Thyroid gland (tissue), 4 donors: ENCODE measurements at regions not wholly inside any gene's neighbourhood (a gene's known extent, or its start where the extent isn't known, plus 50 kb on each side); places are given as distances from the start of the nearest gene placed in this dataset.

Experiments
- DNase-seq, 2 donors: peaks; one replicate each; pipeline ENCODE4 v3.0.0-alpha.2; 2019
- H3K27ac ChIP-seq, 3 donors: fragments of 200-600 bp; sonication (generic); 1 replicate in 2 of 3; 2 replicates in 1 of 3; pipeline ENCODE4 v1.5.1; 2016 to 2019; ENCODE audit warnings: mild to moderate bottlenecking in 1 of 3, moderate library complexity in 1 of 3
- H3K27me3 ChIP-seq: fragments of 200-600 bp; sonication (generic); one replicate; pipeline ENCODE4 v1.5.1; 2019
- H3K36me3 ChIP-seq, 2 donors: fragments of 200-600 bp; sonication (generic); one replicate each; pipeline ENCODE4 v1.5.1; 2016 to 2019
- H3K4me1 ChIP-seq, 2 donors: fragments of 200-600 bp; sonication (generic); one replicate each; pipeline ENCODE4 v1.5.1; 2017 to 2019
- H3K4me3 ChIP-seq, 3 donors: fragments of 200-600 bp; sonication (generic); replicated peaks in 1 of 3; 1 replicate in 2 of 3; 2 replicates in 1 of 3; pipeline ENCODE4 v1.5.1; 2016; ENCODE audit warnings: mild to moderate bottlenecking in 1 of 3
- H3K9me3 ChIP-seq: fragments of 200-600 bp; sonication (generic); one replicate; pipeline ENCODE4 v1.5.1; 2017
- POLR2A ChIP-seq, 2 donors: fragments of 450-650 bp; IDR thresholded peaks; one replicate each; pipeline ENCODE4 v1.6.1; 2017; ENCODE audit warnings: antibody characterized with exemption in 2 of 2, mild to moderate bottlenecking in 2 of 2, moderate library complexity in 1 of 2
- WGBS, 2 donors: methylation state at CpG; one replicate each; pipeline ENCODE4 v1.1.5; 2017; 5-methylcytosine and 5-hydroxymethylcytosine counted together
- intact Hi-C: fragments of 100-400 bp; cut with DNase I; formaldehyde crosslinking; loops from one replicate; pipeline ENCODE4 v1.15.1; 2023
- TF ChIP-seq, protein P1 (sequence below), 6 experiments: fragments of 200-600 bp in 3 of 6; fragments of 450-650 bp in 3 of 6; sonication (generic) in 3 of 6; IDR thresholded peaks; one replicate each; pipeline ENCODE4 v1.5.1; 2016 to 2019; ENCODE audit warnings: antibody characterized with exemption in 6 of 6, mild to moderate bottlenecking in 2 of 6, inconsistent platforms in 1 of 6, moderate library complexity in 1 of 6

DNA sequence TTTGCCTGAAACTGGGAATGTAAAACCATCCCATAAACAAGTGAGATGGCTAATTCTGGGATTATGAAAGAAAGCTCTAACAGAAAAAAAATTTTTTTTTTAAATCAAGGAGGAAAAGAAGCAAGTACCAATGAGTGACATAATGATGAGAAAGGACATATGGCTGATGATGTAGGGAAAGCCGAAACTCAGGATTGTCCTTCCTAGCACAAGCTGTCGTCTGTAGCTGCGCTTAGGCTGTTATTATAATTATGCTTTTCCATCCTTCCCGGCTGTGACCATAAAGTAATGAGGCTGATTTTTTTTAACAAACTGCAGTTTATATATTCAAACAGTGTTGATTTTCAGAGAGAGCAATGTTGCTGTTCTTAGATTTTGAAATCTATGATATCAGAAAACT lies 209.8 kb upstream of the NOCT start:
- H3K9me3 ChIP-seq = no peaks in the 10 kb centered on the region
- no peak overlapping the region for H3K27ac ChIP-seq
- DNase-seq = no peak
- intact Hi-C loops = no loop called here
- H3K36me3 ChIP-seq = no peaks in the 10 kb centered on the region
- no peak for TF ChIP-seq POLR2A (IDR thresholded peaks at IDR 0.05)
- TF ChIP-seq, protein P1, sequence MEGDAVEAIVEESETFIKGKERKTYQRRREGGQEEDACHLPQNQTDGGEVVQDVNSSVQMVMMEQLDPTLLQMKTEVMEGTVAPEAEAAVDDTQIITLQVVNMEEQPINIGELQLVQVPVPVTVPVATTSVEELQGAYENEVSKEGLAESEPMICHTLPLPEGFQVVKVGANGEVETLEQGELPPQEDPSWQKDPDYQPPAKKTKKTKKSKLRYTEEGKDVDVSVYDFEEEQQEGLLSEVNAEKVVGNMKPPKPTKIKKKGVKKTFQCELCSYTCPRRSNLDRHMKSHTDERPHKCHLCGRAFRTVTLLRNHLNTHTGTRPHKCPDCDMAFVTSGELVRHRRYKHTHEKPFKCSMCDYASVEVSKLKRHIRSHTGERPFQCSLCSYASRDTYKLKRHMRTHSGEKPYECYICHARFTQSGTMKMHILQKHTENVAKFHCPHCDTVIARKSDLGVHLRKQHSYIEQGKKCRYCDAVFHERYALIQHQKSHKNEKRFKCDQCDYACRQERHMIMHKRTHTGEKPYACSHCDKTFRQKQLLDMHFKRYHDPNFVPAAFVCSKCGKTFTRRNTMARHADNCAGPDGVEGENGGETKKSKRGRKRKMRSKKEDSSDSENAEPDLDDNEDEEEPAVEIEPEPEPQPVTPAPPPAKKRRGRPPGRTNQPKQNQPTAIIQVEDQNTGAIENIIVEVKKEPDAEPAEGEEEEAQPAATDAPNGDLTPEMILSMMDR (IDR thresholded peaks at IDR 0.05) = no peak
- H3K27me3 ChIP-seq = no peaks in the 10 kb centered on the region
- no peak overlapping the region for H3K4me3 ChIP-seq
- WGBS, 2 donors = 70% methylated on average over 4 of the region's 4 CpGs
- H3K4me1 ChIP-seq = no peaks in the 10 kb centered on the region

- Histone ChIP-seq H3K27me3 (no peaks in the 10 kb centered on the region), H3K9me3 (no peaks in the 10 kb centered on the region), H3K36me3 (no peaks in the 10 kb centered on the region), H3K4me3 (no peak overlapping the region), H3K4me1 (no peaks in the 10 kb centered on the region), H3K27ac (no peak overlapping the region)
- no peak for TF ChIP-seq POLR2A (IDR thresholded peaks at IDR 0.05)
- TF ChIP-seq, protein P1 (IDR thresholded peaks at IDR 0.05) = no peak
- DNase-seq = no peak
- intact Hi-C loops = no loop called here
- 45 to 51% methylated on average over 9 of the region's 9 CpGs for WGBS, 2 donors
Measured at GRCh38 chr4:138804711-138805110, 210.9 kb upstream of the NOCT start.

DNA sequence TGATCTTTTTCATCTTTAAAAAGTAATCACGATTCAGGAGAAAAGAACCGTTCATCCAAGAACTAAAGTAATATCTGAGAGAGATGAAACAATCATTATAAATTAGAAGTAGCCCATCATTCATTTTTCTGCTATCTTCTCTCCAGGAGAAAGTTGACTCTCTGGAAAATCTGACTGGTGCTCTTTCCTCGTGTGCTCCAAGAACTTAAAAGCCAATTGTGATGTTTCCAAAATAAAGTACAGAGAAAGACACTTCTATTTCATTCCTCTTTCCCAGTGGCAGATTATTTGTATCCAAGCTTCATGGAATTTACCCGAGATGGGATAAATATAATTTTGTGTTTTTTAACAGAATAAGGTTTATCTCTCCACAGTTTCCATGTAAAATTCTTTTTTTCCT lies 212.5 kb upstream of the NOCT start:
- intact Hi-C loops = no loop called here
- Histone ChIP-seq H3K4me3 (no peak overlapping the region), H3K27ac (no peak overlapping the region), H3K36me3 (no peaks in the 10 kb centered on the region), H3K27me3 (no peaks in the 10 kb centered on the region), H3K9me3 (no peaks in the 10 kb centered on the region), H3K4me1 (no peaks in the 10 kb centered on the region)
- 73 to 80% methylated on average over 4 of the region's 4 CpGs for WGBS, 2 donors
- DNase-seq = no peak
- TF ChIP-seq, protein P1 (IDR thresholded peaks at IDR 0.05) = no peak
- no peak for TF ChIP-seq POLR2A (IDR thresholded peaks at IDR 0.05)

- no peak for DNase-seq
- no peaks in the 10 kb centered on the region for H3K9me3 ChIP-seq
- no peaks in the 10 kb centered on the region for H3K27me3 ChIP-seq
- no peak overlapping the region for H3K4me3 ChIP-seq
- no peak for TF ChIP-seq POLR2A (IDR thresholded peaks at IDR 0.05)
- TF ChIP-seq, protein P1 (IDR thresholded peaks at IDR 0.05) = no peak
- intact Hi-C loops = no loop called here
- no peaks in the 10 kb centered on the region for H3K36me3 ChIP-seq
- H3K4me1 ChIP-seq = no peaks in the 10 kb centered on the region
- H3K27ac ChIP-seq = no peak overlapping the region
Measured at GRCh38 chr4:138802499-138802898, 213.1 kb upstream of the NOCT start.

DNA sequence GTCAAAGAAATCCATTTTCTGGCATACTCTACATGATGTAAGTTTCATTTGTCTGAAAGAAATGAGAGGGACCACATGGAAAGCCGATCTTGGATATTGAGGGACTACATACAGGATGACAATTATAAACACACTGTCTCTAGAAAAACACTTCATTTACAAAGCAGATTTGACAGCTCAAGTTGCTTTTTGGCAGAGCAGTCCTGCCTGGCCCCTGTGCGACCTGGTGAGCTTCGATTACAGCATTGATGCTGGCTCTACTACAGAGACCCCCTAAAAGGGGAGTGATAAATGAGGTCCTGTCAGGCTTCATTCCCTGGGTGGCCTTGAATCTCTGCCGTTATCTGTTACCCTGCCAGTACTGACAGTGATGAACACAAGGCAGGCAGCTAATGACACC lies 215.2 kb upstream of the NOCT start:
- 62 to 67% methylated on average over 4 of the region's 4 CpGs for WGBS, 2 donors

More for the DNA sequence above, 215.2 kb upstream of the NOCT start:
- Histone ChIP-seq H3K4me1 (no peaks in the 10 kb centered on the region), H3K4me3 (no peak overlapping the region), H3K36me3 (no peaks in the 10 kb centered on the region), H3K27me3 (no peaks in the 10 kb centered on the region), H3K27ac (no peak overlapping the region), H3K9me3 (no peaks in the 10 kb centered on the region)
- intact Hi-C loops = no loop called here
- DNase-seq = no peak
- TF ChIP-seq, protein P1 (IDR thresholded peaks at IDR 0.05) = no peak
- TF ChIP-seq POLR2A (IDR thresholded peaks at IDR 0.05) = no peak
